ENCODE measurements at regions not wholly inside any gene's neighbourhood (a gene's known extent, or its start where the extent isn't known, plus 50 kb on each side); places are given as distances from the start of the nearest gene placed in this dataset.
A peak's percentile ranks its signal among the peaks of the same experiment; 100 is the strongest.
"Not testable (repeated sequence)": the region's sequence is repeated elsewhere in the genome, so short reads cannot be mapped to it uniquely, and the experiment has no call there.

DNA sequence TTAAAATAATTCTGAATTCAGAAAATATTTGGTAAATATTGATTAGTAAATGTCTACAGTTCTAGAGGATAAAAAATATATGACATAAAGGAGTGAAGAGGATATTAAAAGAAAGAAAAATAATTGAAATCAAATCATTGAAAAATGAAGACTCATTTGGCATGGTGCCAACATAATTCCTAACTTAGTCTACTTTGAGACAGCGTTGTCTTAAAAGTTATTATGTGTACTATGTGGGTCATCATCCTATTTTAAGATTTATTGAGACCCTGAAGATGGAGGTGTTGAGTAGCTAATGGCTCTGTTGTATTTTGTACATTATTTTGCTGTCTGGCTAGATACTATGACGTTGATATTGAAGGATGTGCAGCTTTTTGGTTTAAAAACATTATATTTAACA is 156.7 kb upstream of the PTGFR start:
- H3K4me3 ChIP-seq (ENCODE audit: low read length): no peak overlapping the region
- H3K4me1 ChIP-seq (ENCODE audit: control insufficient read depth, insufficient read depth, low read length): peaks cover 5% of the 10 kb centered on the region
- H3K9ac ChIP-seq (ENCODE audit: low read depth, low read length): no peak overlapping the region
- no peaks in the 10 kb centered on the region for H3K36me3 ChIP-seq (ENCODE audit: insufficient read depth, low read length)
- no peaks in the 10 kb centered on the region for H3K27me3 ChIP-seq (ENCODE audit: control insufficient read depth, insufficient read depth, low read length)
- no peaks in the 10 kb centered on the region for H3K9me3 ChIP-seq (replicated peaks; ENCODE audit: low read length)
- H3K4me2 ChIP-seq (ENCODE audit: low read length): no peak overlapping the region

DNA sequence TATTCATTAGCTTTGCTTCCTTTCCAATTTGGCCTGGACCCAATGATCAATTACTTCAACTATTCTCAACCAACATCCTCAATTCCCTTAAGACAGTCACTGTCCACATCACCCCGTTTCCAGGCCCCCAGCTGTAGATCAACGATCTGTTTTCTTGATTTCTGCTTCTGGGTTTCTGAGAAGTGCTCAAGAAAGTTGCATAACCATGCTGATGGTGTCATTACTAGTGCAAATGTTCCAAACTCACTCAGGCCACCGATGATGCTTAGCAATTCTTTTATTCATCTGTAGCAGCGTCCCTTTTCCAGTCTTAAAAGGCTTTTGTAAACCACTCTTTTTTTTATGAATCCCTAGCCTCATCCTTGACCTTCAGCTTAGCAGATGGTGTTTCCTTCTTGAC is 155.8 kb upstream of the PTGFR start:
- no peaks in the 10 kb centered on the region for H3K36me3 ChIP-seq (ENCODE audit: insufficient read depth, low read length)

DNA sequence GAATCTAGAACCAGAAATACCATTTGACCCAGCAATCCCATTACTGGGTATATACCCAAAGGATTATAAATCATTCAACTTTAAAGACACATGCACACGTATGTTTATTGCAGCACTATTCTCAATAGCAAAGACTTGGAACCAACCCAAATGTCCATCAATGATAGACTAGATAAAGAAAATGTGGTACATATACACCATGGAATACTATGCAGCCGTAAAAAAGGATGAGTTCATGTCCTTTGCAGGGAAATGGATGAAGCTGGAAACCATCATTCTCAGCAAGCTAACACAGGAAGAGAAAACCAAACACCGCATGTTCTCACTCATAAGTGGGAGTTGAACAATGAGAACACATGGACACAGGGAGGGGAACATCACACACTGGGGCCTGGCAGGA is 154.0 kb upstream of the PTGFR start:
- not testable (repeated sequence) for H3K36me3 ChIP-seq (ENCODE audit: insufficient read depth, low read length); H3K9ac ChIP-seq (ENCODE audit: low read depth, low read length); H3K9me3 ChIP-seq (replicated peaks; ENCODE audit: low read length); H3K4me3 ChIP-seq (ENCODE audit: low read length); H3K27me3 ChIP-seq (ENCODE audit: control insufficient read depth, insufficient read depth, low read length); H3K4me2 ChIP-seq (ENCODE audit: low read length)
- peaks cover 20% of the 10 kb centered on the region for H3K4me1 ChIP-seq (ENCODE audit: control insufficient read depth, insufficient read depth, low read length)

More for the DNA sequence above, 155.8 kb upstream of the PTGFR start:
- Histone ChIP-seq H3K27me3 (ENCODE audit: control insufficient read depth, insufficient read depth, low read length) (no peaks in the 10 kb centered on the region), H3K4me1 (ENCODE audit: control insufficient read depth, insufficient read depth, low read length) (peaks cover 12% of the 10 kb centered on the region), H3K4me3 (ENCODE audit: low read length) (no peak overlapping the region), H3K4me2 (ENCODE audit: low read length) (no peak overlapping the region), H3K9ac (ENCODE audit: low read depth, low read length) (no peak overlapping the region), H3K9me3 (replicated peaks; ENCODE audit: low read length) (no peaks in the 10 kb centered on the region)

DNA sequence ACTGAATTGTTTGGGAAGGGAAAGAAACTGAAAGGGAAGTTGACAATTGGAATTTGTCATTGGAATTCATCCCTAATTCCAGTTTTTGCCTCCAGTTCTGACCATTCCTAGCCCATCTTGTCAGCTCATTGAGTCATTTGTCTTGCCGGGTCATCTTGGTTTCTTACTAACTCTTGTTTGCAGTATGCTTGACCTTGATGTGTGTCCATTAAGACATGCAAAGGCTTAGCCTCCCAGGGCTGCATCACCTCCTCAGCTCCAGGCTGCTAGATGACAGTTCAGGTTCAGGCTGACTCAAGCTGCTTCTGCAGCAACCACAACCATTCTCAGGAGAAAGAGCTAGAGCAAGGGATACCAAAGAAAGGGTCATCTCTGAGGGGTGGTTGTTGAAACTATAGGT is 151.3 kb upstream of the PTGFR start:
- Histone ChIP-seq H3K4me1 (ENCODE audit: control insufficient read depth, insufficient read depth, low read length) (peaks cover 24% of the 10 kb centered on the region), H3K4me2 (ENCODE audit: low read length) (peak overlapping the region; percentile 39), H3K36me3 (ENCODE audit: insufficient read depth, low read length) (no peaks in the 10 kb centered on the region), H3K27me3 (ENCODE audit: control insufficient read depth, insufficient read depth, low read length) (no peaks in the 10 kb centered on the region), H3K9ac (ENCODE audit: low read depth, low read length) (peak overlapping the region; percentile 46), H3K9me3 (replicated peaks; ENCODE audit: low read length) (no peaks in the 10 kb centered on the region), H3K4me3 (ENCODE audit: low read length) (peak overlapping the region; percentile 16)

DNA sequence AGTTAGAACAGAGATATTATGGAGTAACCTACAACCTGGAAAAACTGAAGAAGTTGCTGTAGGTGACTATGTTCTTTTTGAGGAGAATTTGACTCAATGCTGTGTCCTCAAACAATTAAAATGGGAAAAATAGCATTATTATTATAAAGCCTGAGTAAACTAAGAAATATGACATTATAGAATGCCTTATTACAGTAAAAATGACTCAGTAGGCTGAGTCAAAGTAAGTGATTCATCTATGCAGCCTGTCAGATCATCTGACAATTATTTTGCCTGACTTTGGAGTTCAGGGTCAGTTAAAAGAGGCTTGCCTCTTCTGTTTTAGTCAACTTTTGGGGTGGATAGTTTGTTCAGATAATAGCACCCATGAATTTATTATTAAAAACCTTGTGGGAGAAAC is 150.8 kb upstream of the PTGFR start:
- Histone ChIP-seq H3K4me1 (ENCODE audit: control insufficient read depth, insufficient read depth, low read length) (peaks cover 24% of the 10 kb centered on the region), H3K4me3 (ENCODE audit: low read length) (peak overlapping the region; percentile 16), H3K9me3 (replicated peaks; ENCODE audit: low read length) (no peaks in the 10 kb centered on the region), H3K27me3 (ENCODE audit: control insufficient read depth, insufficient read depth, low read length) (no peaks in the 10 kb centered on the region), H3K36me3 (ENCODE audit: insufficient read depth, low read length) (no peaks in the 10 kb centered on the region), H3K9ac (ENCODE audit: low read depth, low read length) (peak overlapping the region; percentile 73), H3K4me2 (ENCODE audit: low read length) (peak overlapping the region; percentile 64)

DNA sequence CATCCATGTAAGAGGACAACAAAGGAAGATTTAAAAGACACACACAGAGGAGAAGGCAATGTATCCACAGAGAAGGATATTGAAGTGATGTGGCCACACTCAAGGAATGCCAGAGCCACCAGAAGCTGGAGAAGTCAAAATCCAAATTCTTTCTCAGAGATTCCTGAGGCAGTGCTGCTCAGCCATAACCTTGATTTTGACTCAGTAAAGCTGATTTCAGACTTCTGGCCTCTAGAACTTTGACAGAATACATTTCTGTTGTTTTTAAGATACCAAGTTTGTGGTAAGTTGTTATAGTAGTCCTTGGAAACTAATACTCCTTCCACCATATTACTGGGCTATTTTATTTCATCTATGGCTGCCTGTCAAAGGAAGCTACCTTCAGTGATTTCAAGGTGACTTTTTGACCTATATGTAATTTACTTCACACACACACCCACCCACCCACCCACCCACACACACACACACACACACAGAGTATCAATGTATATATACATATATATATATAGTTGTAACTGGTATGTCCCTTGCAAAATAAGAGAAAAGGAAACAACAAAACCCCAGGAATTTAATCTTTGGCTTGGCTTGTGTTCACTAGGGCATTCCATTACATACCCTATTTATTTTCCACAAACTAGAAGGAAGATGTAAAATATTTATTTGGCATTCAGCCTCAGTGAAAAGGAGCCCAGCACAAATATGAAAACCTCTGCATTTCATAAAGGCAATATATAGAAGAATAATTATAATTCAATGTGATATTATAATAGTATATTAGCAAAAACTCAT is 142.1 kb upstream of the PTGFR start:
- no peak overlapping the region for H3K9ac ChIP-seq (ENCODE audit: low read depth, low read length)

DNA sequence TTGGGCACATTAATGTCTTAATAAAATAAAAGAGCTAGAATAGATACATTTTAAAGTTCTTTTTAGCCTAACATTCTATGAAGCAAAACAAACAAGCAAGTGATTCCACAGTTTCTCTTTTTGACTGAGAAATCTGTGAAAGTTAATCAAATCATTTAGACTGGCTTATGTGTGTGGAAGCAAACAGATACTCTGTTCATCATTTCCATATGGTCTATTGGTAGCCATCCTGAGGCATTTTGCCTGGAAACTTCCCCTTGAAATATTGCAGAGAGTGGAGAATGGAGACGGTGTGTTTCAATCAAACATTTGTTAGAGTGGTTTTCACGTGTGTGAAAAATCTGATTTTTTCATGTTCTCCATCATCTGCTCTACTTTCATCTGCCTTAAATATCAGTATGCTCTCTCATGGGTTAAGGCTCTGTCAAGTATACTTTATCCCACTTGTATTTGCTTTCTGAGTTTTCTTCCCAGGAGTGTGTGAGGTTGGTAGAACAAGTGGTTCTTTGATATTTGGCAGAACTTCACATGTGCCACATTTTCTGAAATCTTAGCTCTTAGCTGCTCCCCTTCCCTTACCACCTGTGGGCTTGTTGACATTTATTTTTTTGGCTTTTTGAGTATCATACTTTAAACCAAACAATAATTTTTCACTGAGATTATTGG is 139.1 kb upstream of the PTGFR start:
- Histone ChIP-seq H3K9me3 (replicated peaks; ENCODE audit: low read length) (no peaks in the 10 kb centered on the region), H3K36me3 (ENCODE audit: insufficient read depth, low read length) (no peaks in the 10 kb centered on the region), H3K4me2 (ENCODE audit: low read length) (no peak overlapping the region), H3K4me1 (ENCODE audit: control insufficient read depth, insufficient read depth, low read length) (peaks cover 10% of the 10 kb centered on the region), H3K4me3 (ENCODE audit: low read length) (no peak overlapping the region), H3K9ac (ENCODE audit: low read depth, low read length) (no peak overlapping the region), H3K27me3 (ENCODE audit: control insufficient read depth, insufficient read depth, low read length) (no peaks in the 10 kb centered on the region)

More for the DNA sequence above, 142.1 kb upstream of the PTGFR start:
- H3K4me2 ChIP-seq (ENCODE audit: low read length): no peak overlapping the region
- no peaks in the 10 kb centered on the region for H3K27me3 ChIP-seq (ENCODE audit: control insufficient read depth, insufficient read depth, low read length)
- no peaks in the 10 kb centered on the region for H3K36me3 ChIP-seq (ENCODE audit: insufficient read depth, low read length)
- no peak overlapping the region for H3K4me3 ChIP-seq (ENCODE audit: low read length)
- H3K9me3 ChIP-seq (replicated peaks; ENCODE audit: low read length): no peaks in the 10 kb centered on the region
- H3K4me1 ChIP-seq (ENCODE audit: control insufficient read depth, insufficient read depth, low read length): peaks cover 10% of the 10 kb centered on the region

DNA sequence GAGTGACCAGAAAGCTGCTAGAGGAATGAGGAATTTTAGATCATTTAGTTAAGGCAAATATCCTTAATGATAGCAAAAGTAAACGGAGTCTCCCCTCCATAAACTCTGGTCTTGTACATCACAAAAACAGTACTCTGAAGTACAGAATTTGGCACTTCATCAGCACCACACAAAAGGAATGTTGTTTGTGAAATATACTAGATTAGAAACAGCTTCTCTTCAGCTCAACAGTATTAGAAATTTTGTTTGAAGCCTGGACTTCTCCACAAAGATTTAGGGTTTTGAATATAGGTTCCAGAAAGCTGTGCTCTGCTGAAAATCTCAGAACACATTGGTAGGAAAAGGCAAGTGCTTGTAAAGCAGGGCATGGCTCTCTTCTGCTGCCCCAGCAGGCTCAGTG is 135.1 kb upstream of the PTGFR start:
- H3K4me1 ChIP-seq (ENCODE audit: control insufficient read depth, insufficient read depth, low read length): no peaks in the 10 kb centered on the region
- H3K9me3 ChIP-seq (replicated peaks; ENCODE audit: low read length): no peaks in the 10 kb centered on the region
- H3K27me3 ChIP-seq (ENCODE audit: control insufficient read depth, insufficient read depth, low read length): no peaks in the 10 kb centered on the region
- no peak overlapping the region for H3K4me2 ChIP-seq (ENCODE audit: low read length)
- no peak overlapping the region for H3K9ac ChIP-seq (ENCODE audit: low read depth, low read length)
- H3K4me3 ChIP-seq (ENCODE audit: low read length): no peak overlapping the region
- no peaks in the 10 kb centered on the region for H3K36me3 ChIP-seq (ENCODE audit: insufficient read depth, low read length)

DNA sequence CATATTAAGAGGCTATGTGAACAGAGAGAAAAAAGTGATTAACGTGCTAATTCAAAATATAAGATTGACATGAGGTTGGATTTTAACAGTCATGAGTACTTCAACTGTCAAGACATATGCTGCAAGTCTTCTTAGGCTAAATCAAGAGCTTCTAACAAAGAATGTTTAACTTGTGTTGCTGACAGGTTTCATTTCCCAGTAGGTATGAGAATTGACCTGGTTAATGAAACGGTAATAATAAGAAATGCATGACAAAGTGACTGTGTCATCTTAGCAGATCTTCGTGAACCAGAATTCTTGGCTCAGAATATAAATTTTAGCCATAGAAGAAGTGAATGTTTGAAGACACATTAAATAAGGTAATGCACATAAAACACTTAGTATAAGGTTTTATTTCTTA is 132.6 kb upstream of the PTGFR start:
- no peaks in the 10 kb centered on the region for H3K27me3 ChIP-seq (ENCODE audit: control insufficient read depth, insufficient read depth, low read length)
- H3K9ac ChIP-seq (ENCODE audit: low read depth, low read length): no peak overlapping the region
- H3K9me3 ChIP-seq (replicated peaks; ENCODE audit: low read length): no peaks in the 10 kb centered on the region
- H3K36me3 ChIP-seq (ENCODE audit: insufficient read depth, low read length): no peaks in the 10 kb centered on the region
- H3K4me1 ChIP-seq (ENCODE audit: control insufficient read depth, insufficient read depth, low read length): no peaks in the 10 kb centered on the region
- no peak overlapping the region for H3K4me2 ChIP-seq (ENCODE audit: low read length)
- no peak overlapping the region for H3K4me3 ChIP-seq (ENCODE audit: low read length)

DNA sequence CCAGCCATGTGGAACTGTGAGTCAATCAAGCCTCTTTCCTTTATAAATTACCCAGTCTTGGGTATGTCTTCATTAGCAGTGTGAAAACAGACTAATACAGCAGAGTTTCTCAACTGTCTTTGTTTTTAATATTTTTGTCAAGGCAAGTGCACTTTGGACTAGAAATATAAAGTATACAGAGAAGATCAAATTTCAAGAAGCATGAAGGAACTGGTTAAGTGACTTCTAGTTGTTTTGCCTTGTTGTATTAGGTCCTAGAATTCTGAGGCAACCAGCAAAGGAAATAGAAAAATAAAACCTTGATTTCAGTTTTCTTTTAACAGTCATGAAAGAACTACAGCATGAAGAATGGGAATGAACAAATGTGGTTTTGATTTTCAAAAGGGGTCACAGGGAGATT is 131.1 kb upstream of the PTGFR start:
- Histone ChIP-seq H3K4me2 (ENCODE audit: low read length) (no peak overlapping the region), H3K9me3 (replicated peaks; ENCODE audit: low read length) (no peaks in the 10 kb centered on the region), H3K27me3 (ENCODE audit: control insufficient read depth, insufficient read depth, low read length) (no peaks in the 10 kb centered on the region), H3K9ac (ENCODE audit: low read depth, low read length) (no peak overlapping the region), H3K4me3 (ENCODE audit: low read length) (no peak overlapping the region), H3K4me1 (ENCODE audit: control insufficient read depth, insufficient read depth, low read length) (no peaks in the 10 kb centered on the region), H3K36me3 (ENCODE audit: insufficient read depth, low read length) (no peaks in the 10 kb centered on the region)

DNA sequence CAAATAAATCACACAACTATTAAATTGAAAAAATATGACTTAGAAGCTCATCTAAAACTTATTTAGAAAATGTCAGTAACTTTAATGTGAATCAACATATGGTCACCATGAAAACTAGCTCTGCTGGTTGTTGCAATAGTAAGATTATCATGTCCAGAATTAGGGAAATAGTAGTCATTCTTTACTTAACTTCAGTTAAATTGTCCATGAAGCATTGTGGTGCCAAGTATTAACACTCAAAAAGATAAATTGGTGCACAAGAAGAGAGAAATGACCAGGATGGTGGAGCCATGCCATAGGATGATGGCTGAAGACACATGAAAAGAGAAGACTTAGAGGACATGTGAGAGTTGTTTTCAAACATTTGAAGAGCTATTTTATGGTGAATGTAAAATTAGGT is 130.2 kb upstream of the PTGFR start:
- Histone ChIP-seq H3K9ac (ENCODE audit: low read depth, low read length) (no peak overlapping the region), H3K4me3 (ENCODE audit: low read length) (no peak overlapping the region), H3K4me2 (ENCODE audit: low read length) (no peak overlapping the region), H3K27me3 (ENCODE audit: control insufficient read depth, insufficient read depth, low read length) (no peaks in the 10 kb centered on the region), H3K36me3 (ENCODE audit: insufficient read depth, low read length) (no peaks in the 10 kb centered on the region), H3K4me1 (ENCODE audit: control insufficient read depth, insufficient read depth, low read length) (no peaks in the 10 kb centered on the region), H3K9me3 (replicated peaks; ENCODE audit: low read length) (no peaks in the 10 kb centered on the region)

DNA sequence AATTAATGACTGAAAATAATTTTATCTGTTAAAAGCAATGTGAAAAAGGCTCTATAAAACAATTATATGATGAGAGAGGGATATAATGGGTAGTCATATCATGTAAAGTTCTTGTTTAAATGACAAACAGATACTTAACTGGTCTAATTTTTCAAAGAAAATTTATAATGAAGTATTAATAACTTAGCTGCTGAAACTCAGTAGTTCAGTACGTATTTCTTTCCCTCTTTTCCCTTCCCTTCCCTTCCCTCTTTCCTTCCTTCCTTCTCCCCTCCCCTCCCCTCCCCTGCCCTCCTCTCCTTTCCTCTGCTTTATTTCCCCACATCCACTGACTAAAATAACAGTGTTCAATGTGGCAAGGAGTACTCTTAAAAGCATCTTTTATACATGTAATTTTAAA is 123.1 kb upstream of the PTGFR start:
- H3K4me1 ChIP-seq (ENCODE audit: control insufficient read depth, insufficient read depth, low read length): peaks cover 38% of the 10 kb centered on the region
- H3K27me3 ChIP-seq (ENCODE audit: control insufficient read depth, insufficient read depth, low read length): no peaks in the 10 kb centered on the region
- no peaks in the 10 kb centered on the region for H3K36me3 ChIP-seq (ENCODE audit: insufficient read depth, low read length)
- no peak overlapping the region for H3K4me3 ChIP-seq (ENCODE audit: low read length)
- H3K4me2 ChIP-seq (ENCODE audit: low read length): no peak overlapping the region
- no peak overlapping the region for H3K9ac ChIP-seq (ENCODE audit: low read depth, low read length)
- H3K9me3 ChIP-seq (replicated peaks; ENCODE audit: low read length): no peaks in the 10 kb centered on the region
